ENCODE measurements at regions not wholly inside any gene's neighbourhood (a gene's known extent, or its start where the extent isn't known, plus 50 kb on each side); places are given as distances from the start of the nearest gene placed in this dataset.

DNA sequence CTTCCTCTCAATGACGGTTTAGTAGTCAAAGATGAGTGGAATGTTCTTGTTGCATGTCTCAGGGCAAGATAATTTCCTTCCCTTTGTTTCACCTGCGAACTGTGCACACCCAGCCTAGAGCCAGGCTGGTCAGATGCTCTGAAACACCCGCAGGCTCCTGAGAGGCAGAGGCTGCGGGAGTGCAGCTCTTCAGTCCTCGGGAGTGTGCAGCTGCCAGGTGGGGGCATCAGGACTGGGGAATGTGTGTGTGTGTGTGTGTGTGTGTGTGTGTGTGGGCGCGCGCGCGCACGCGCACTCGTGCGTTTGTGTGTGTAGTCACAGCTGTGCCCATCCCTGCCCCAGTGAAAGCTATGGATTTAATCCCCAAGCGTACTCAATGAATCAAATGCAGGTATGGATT lies 136.2 kb upstream of the NTM start:
- DNase-seq (no peak), ATAC-seq (no peak)
- H3K27ac Mint-ChIP-seq: no peak overlapping the region
- no peaks in the 10 kb centered on the region for H3K36me3 Mint-ChIP-seq (ENCODE audit: low read depth)
- no peaks in the 10 kb centered on the region for H3K27me3 Mint-ChIP-seq
- no peak overlapping the region for H3K4me3 Mint-ChIP-seq
- H3K4me1 Mint-ChIP-seq: no peaks in the 10 kb centered on the region
- H3K9me3 Mint-ChIP-seq: no peaks in the 10 kb centered on the region

DNA sequence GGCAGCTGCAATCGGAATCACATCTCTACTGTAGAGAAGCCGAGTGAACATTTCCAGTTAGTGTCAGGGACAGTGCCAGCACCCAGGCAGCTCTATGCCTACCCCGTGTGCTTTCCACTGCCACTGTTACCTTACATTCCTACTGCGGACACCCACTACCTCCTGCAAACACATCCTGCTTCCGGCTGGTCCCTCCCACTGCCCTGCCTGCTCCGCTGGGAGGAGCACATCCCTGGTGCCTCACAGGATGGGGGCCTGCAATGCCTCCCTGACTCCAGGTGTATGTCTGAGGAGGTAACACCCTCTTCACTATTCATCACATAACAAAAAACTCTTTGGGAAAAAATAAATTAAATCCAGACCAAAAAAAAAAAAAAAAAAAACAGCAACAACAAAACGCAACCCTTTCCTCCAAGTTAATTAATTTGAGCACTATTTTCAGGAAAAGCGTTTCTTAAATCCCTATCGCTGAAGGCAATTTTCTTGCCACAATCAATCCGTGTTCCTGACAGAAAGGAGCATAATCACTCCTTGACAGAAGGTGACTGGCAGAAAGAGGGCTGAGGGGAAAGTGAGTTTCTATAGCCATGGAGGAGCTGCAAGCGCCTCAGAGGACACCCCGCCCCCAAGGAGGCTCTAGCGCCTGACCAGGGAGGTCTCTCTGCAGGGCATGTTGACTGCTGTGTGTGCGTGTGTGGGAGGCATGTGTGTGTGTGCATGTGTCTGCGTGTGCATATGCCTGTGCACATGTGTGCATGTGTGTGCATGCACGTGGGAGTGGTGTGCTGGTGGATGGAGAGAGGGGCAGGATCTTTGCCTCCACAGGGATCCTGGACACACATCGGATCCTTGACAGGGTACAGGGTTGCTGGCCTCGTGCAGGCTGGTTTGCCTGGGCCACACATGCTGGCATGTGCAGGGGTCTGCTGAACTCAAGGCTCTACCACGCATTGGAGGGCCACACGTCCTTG lies 134.8 kb upstream of the NTM start:
- Mint-ChIP-seq H3K36me3 (ENCODE audit: low read depth) (no peaks in the 10 kb centered on the region), H3K27ac (no peak overlapping the region), H3K27me3 (no peaks in the 10 kb centered on the region), H3K4me1 (no peaks in the 10 kb centered on the region), H3K4me3 (no peak overlapping the region), H3K9me3 (no peaks in the 10 kb centered on the region)
- ATAC-seq (no peak), DNase-seq (no peak)

DNA sequence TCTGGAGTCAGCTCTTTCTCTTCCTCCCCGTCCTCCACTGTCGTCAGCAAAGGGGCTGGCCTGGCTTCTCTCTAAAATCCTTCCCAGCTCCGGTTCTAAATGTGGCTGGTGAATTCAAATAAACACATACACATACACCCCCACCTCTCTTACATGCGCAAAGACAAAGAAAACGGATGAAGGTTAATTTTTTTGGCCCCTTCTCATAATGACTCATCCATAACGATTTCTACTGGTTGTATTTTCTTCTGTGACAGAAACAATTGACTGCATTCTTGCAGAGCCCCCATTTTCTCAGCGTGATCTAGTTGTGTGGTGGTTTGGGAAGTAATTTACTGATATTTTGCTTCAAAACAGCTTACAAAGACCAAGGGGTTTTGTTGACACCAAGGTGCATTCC lies 130.0 kb upstream of the NTM start:
- H3K27me3 Mint-ChIP-seq: peaks cover 4% of the 10 kb centered on the region
- H3K36me3 Mint-ChIP-seq (ENCODE audit: low read depth): peaks cover 1% of the 10 kb centered on the region
- no peaks in the 10 kb centered on the region for H3K9me3 Mint-ChIP-seq
- H3K4me3 Mint-ChIP-seq: no peak overlapping the region
- no peaks in the 10 kb centered on the region for H3K4me1 Mint-ChIP-seq
- ATAC-seq (no peak), DNase-seq (no peak)
- no peak overlapping the region for H3K27ac Mint-ChIP-seq

- Mint-ChIP-seq H3K36me3 (ENCODE audit: low read depth) (peaks cover 1% of the 10 kb centered on the region), H3K9me3 (no peaks in the 10 kb centered on the region), H3K27ac (no peak overlapping the region), H3K4me3 (no peak overlapping the region), H3K4me1 (no peaks in the 10 kb centered on the region), H3K27me3 (peaks cover 17% of the 10 kb centered on the region)
- no peak for ATAC-seq
- DNase-seq: no peak
Observed at GRCh38 chr11:131242476-131243000, 127.9 kb upstream of the NTM start.

GRCh38 chr11:131246156-131246555 lies 124.3 kb upstream of the NTM start:
- Mint-ChIP-seq H3K4me3 (no peak overlapping the region), H3K9me3 (no peaks in the 10 kb centered on the region), H3K36me3 (ENCODE audit: low read depth) (no peaks in the 10 kb centered on the region), H3K27me3 (peaks cover 19% of the 10 kb centered on the region), H3K4me1 (no peaks in the 10 kb centered on the region), H3K27ac (no peak overlapping the region)
- no peak for DNase-seq
- no peak for ATAC-seq

DNA sequence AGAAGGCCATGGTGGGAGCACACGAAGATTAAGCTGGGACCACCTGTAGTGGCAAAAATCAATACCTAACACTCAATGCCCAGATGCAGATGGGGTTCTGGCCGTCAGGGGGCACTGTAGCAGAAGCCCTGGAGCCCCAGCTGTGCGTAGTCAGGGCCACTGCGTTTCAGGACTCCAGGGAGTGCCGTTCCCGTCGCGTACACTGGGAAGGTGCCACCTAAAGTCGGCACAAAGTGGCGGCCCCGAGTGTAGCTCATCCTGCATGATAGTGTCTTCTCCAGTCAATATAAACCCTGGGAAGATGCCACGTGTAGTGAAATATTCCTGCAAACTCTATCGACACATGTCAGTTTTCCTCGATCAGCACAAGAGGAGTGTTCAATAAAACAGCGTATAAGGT lies 123.8 kb upstream of the NTM start:
- no peaks in the 10 kb centered on the region for H3K36me3 Mint-ChIP-seq (ENCODE audit: low read depth)
- peaks cover 20% of the 10 kb centered on the region for H3K27me3 Mint-ChIP-seq
- ATAC-seq (no peak), DNase-seq (no peak)
- H3K4me1 Mint-ChIP-seq: no peaks in the 10 kb centered on the region
- no peak overlapping the region for H3K4me3 Mint-ChIP-seq
- no peak overlapping the region for H3K27ac Mint-ChIP-seq
- H3K9me3 Mint-ChIP-seq: no peaks in the 10 kb centered on the region

GRCh38 chr11:131248588-131248987 lies 121.8 kb upstream of the NTM start:
- Mint-ChIP-seq H3K9me3 (no peaks in the 10 kb centered on the region), H3K27ac (no peak overlapping the region), H3K36me3 (ENCODE audit: low read depth) (no peaks in the 10 kb centered on the region), H3K4me3 (no peak overlapping the region), H3K27me3 (peaks cover 31% of the 10 kb centered on the region), H3K4me1 (no peaks in the 10 kb centered on the region)
- DNase-seq (no peak), ATAC-seq (no peak)

DNA sequence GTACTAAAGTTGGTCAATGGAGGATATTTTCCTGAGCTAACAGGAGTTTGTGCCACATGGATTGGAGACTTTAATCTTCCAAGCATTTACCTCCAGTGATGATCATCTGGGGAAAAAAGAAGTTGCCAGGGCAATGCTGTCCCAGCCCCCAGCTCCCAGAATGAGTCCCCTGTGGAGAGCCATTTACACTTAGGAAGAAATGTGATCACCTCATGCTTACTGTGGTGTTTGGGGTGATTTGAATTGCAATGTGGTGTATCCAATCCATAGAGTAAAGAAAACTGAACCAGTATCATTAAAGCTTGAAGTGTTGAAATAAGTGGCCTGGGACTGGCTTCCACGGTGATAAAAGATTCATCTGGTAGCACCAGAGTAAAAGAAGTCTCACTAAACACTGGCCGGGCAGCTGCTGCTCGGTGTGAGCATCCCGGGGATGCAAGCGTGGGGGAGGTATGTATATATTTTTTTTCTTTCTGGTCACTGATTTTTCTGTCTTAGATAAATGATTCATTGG lies 117.2 kb upstream of the NTM start:
- H3K27ac Mint-ChIP-seq: no peak overlapping the region
- H3K4me1 Mint-ChIP-seq: no peaks in the 10 kb centered on the region
- peaks cover 16% of the 10 kb centered on the region for H3K27me3 Mint-ChIP-seq
- ATAC-seq (no peak), DNase-seq (no peak)
- H3K4me3 Mint-ChIP-seq: no peak overlapping the region
- no peaks in the 10 kb centered on the region for H3K36me3 Mint-ChIP-seq (ENCODE audit: low read depth)
- no peaks in the 10 kb centered on the region for H3K9me3 Mint-ChIP-seq

DNA sequence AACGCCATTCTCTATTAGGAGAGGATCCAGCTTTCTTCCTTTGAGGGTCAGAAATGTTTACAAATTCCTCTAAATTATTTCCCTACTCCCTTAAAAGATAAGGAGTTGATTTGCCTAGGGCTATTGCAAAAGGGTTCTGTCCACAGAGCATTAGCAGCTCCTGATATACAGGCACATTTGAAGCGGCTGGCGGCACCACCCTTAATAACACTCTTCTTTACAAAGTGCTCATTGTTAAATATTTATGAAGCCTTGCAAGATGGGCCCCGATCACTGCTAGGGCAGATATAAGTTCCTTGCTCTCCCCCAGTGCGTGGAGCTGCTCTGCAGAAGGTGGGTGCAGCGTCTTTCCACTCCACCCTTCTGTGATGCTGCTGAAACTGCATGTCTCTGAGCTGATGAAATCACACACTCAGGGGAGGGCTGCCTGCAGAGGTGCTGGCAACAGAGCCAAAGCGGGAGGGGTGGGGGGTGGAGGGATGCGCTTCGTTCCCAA lies 116.7 kb upstream of the NTM start:
- ATAC-seq (no peak), DNase-seq (no peak)
- Mint-ChIP-seq H3K27me3 (peaks cover 16% of the 10 kb centered on the region), H3K36me3 (ENCODE audit: low read depth) (no peaks in the 10 kb centered on the region), H3K4me1 (no peaks in the 10 kb centered on the region), H3K27ac (no peak overlapping the region), H3K9me3 (no peaks in the 10 kb centered on the region), H3K4me3 (no peak overlapping the region)

DNA sequence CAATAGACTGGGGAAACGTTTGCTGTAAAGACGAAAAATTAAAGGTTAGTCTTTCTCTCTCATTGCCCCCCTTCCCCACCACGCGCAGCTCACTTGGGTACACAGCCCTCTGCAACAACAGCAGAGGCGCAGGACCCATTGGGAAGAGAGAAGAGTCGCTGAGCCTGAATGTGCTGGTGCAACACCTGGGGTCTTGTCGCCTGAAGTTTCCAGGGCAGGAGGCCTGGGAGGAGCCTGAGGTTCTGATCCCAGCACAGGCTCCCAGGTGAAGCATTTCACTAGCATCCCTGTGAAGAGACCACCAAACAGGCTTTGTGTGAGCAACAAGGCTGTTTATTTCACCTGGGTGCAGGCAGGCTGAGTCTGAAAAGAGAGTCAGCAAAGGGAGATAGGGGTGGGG lies 116.2 kb upstream of the NTM start:
- no peaks in the 10 kb centered on the region for H3K36me3 Mint-ChIP-seq (ENCODE audit: low read depth)
- H3K27ac Mint-ChIP-seq: no peak overlapping the region
- no peak for ATAC-seq
- DNase-seq: no peak
- H3K4me3 Mint-ChIP-seq: no peak overlapping the region
- no peaks in the 10 kb centered on the region for H3K9me3 Mint-ChIP-seq
- H3K27me3 Mint-ChIP-seq: peaks cover 16% of the 10 kb centered on the region
- no peaks in the 10 kb centered on the region for H3K4me1 Mint-ChIP-seq

DNA sequence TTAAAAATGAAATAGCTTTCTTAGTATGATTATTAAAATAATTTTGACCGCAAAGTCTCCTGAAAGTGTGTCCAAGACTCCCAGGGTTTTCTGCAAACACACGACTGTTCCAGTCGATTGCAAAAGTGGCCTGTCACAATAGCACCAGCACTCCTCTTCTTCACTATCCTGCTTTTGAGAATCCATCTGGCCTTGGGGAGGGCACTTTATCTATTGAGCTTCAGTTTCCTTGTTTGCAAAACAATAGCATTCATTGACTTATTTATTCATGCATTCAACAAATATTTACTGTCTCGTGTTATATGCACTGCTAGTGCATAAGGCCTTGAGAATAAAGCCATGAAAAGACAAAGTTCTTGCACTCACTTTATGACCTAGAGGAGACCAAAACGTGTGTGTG lies 96.2 kb upstream of the NTM start:
- Mint-ChIP-seq H3K9me3 (peaks cover 12% of the 10 kb centered on the region), H3K27me3 (peaks cover 5% of the 10 kb centered on the region), H3K4me3 (no peak overlapping the region), H3K4me1 (no peaks in the 10 kb centered on the region), H3K27ac (no peak overlapping the region), H3K36me3 (ENCODE audit: low read depth) (no peaks in the 10 kb centered on the region)
- ATAC-seq (no peak), DNase-seq (no peak)

GRCh38 chr11:131275580-131275979 lies 94.8 kb upstream of the NTM start:
- no peak for DNase-seq
- no peaks in the 10 kb centered on the region for H3K36me3 Mint-ChIP-seq (ENCODE audit: low read depth)
- peaks cover 5% of the 10 kb centered on the region for H3K27me3 Mint-ChIP-seq
- H3K4me1 Mint-ChIP-seq: no peaks in the 10 kb centered on the region
- no peak overlapping the region for H3K27ac Mint-ChIP-seq
- H3K4me3 Mint-ChIP-seq: no peak overlapping the region
- ATAC-seq: no peak
- H3K9me3 Mint-ChIP-seq: peaks cover 7% of the 10 kb centered on the region

DNA sequence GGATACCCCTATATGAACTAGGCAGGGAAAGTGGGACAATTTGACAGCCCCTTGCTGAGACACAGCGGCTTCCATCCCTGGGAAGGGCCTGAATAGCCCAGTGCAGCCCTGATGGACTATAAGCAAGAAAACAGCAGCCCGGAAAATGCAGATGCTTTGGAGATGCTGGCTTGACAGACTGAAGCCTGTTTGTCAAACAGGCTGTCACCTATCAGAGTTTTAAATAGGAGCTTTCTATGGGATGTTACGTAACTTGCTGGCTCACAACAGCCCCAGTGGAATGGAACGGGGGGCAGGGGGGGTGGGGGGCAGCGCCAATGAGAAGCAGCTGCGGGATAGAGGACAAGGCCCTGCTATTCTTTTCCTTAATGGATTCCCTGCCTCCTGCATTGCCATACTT lies 91.9 kb upstream of the NTM start:
- no peak overlapping the region for H3K27ac Mint-ChIP-seq
- no peak for ATAC-seq

GRCh38 chr11:131279654-131280384 lies 90.6 kb upstream of the NTM start:
- no peak overlapping the region for H3K4me3 Mint-ChIP-seq
- ATAC-seq (no peak), DNase-seq (no peak)
- no peaks in the 10 kb centered on the region for H3K4me1 Mint-ChIP-seq
- H3K27me3 Mint-ChIP-seq: no peaks in the 10 kb centered on the region
- H3K9me3 Mint-ChIP-seq: no peaks in the 10 kb centered on the region
- no peak overlapping the region for H3K27ac Mint-ChIP-seq
- H3K36me3 Mint-ChIP-seq (ENCODE audit: low read depth): no peaks in the 10 kb centered on the region

More for the DNA sequence above, 91.9 kb upstream of the NTM start:
- DNase-seq: no peak
- no peaks in the 10 kb centered on the region for H3K27me3 Mint-ChIP-seq
- no peaks in the 10 kb centered on the region for H3K36me3 Mint-ChIP-seq (ENCODE audit: low read depth)
- no peaks in the 10 kb centered on the region for H3K9me3 Mint-ChIP-seq
- H3K4me1 Mint-ChIP-seq: no peaks in the 10 kb centered on the region
- H3K4me3 Mint-ChIP-seq: no peak overlapping the region

DNA sequence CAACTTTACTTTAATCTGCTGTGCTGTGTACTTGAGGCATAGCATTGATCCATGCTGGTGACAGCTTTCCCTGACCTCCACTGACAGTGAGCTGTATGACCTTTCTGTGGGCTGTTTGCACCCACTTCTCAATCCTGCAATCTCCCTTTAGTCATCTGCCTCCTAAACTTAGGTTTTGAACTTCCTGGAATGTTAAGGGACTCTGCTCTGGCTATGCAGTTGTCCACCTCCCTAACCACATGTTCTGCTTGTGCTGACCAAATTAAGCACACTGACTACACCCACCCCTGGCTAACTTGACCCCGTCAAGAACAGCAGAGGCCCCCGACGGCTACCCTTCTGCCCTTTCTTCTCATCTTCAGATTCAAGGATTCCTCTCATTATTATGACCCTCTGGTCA lies 89.1 kb upstream of the NTM start:
- Mint-ChIP-seq H3K27ac (no peak overlapping the region), H3K4me3 (no peak overlapping the region), H3K9me3 (no peaks in the 10 kb centered on the region), H3K4me1 (no peaks in the 10 kb centered on the region), H3K27me3 (no peaks in the 10 kb centered on the region), H3K36me3 (ENCODE audit: low read depth) (no peaks in the 10 kb centered on the region)
- DNase-seq (no peak), ATAC-seq (no peak)

All from activated naive CD8-positive, alpha-beta T cell treated with anti-CD3 and anti-CD28 coated beads, Interleukin-2, amount 50 U/mL, for 24 hours (primary cell).